Endothelial cell of umbilical vein (primary cell): ENCODE measurements at regions not wholly inside any gene's neighbourhood (a gene's known extent, or its start where the extent isn't known, plus 50 kb on each side); places are given as distances from the start of the nearest gene placed in this dataset.

Experiments
- BruUV-seq: library from RNA; stranded (reverse); fragments of 400-500 nt; replicated peaks from 2 replicates; lab custom pipeline; 2021; lab: Mats Ljungman, UMichigan
- CTCF ChIA-PET: fragments of 300-600, 350-600 bp; sonication (Branson Sonifier 250); formaldehyde crosslinking; loops from one replicate; lab custom pipeline; 2021; ENCODE audit warnings: antibody characterized with exemption, inconsistent platforms; lab: Charles Lee
- POLR2A ChIA-PET: fragments of 300-600, 350-600 bp; sonication (Branson Sonifier 250); formaldehyde crosslinking; loops from one replicate; lab custom pipeline; 2021; ENCODE audit warnings: antibody characterized with exemption, inconsistent platforms; lab: Charles Lee
- DNase-seq: peaks from one replicate; pipeline ENCODE4 v3.0.0-alpha.2; 2011; ENCODE audit warnings: low read depth, low spot score
- FAIRE-seq: peaks from 2 replicates; lab custom pipeline; 2011; peaks lifted over from hg19 to GRCh38; lab: Jason Lieb, UNC
- H2AFZ ChIP-seq: 2 replicates; pipeline ENCODE4 v1.6.0; 2012; ENCODE audit warnings: low read depth, low read length, control low read depth, inconsistent platforms
- H3K27ac ChIP-seq: 2 replicates; pipeline ENCODE4 v1.5.1; 2011; ENCODE audit warnings: low read depth, mild to moderate bottlenecking, control low read depth, low read length, moderate library complexity; ENCODE audit not compliant: insufficient read depth
- H3K27me3 ChIP-seq, 2 experiments: 2 replicates each; pipeline versions ENCODE4 v1.6.0 to v1.6.1; 2011; ENCODE audit warnings: low read length in 2 of 2, mixed read lengths in 1 of 2; ENCODE audit not compliant: control insufficient read depth in 2 of 2, insufficient read depth in 2 of 2
- H3K36me3 ChIP-seq, 2 experiments: 2 replicates in 1 of 2; 3 replicates in 1 of 2; pipeline ENCODE4 v1.5.1; 2011; ENCODE audit warnings: low read length in 2 of 2, mild to moderate bottlenecking in 1 of 2, moderate library complexity in 1 of 2; ENCODE audit not compliant: control insufficient read depth in 2 of 2, insufficient read depth in 2 of 2; ENCODE audit errors: extremely low read depth in 1 of 2
- H3K4me1 ChIP-seq: 3 replicates; pipeline ENCODE4 v1.5.1; 2011; ENCODE audit warnings: mild to moderate bottlenecking, low read length; ENCODE audit not compliant: control insufficient read depth, insufficient read depth; ENCODE audit errors: extremely low read depth
- H3K4me2 ChIP-seq: 2 replicates; pipeline ENCODE4 v1.6.1; 2011; ENCODE audit warnings: low read length, control low read depth, mixed read lengths; ENCODE audit not compliant: insufficient read depth
- H3K4me3 ChIP-seq, 3 experiments: fragments of 200-600 bp in 1 of 3; sonication (generic), shearing (Covaris generic) in 1 of 3; replicated peaks in 1 of 3; 2 replicates each; pipeline ENCODE4 v1.5.1; 2011 to 2016; ENCODE audit warnings: control low read depth in 3 of 3, low read length in 3 of 3, mild to moderate bottlenecking in 2 of 3, inconsistent platforms in 1 of 3, low read depth in 1 of 3, moderate library complexity in 1 of 3; ENCODE audit not compliant: insufficient read depth in 1 of 3
- H3K79me2 ChIP-seq: 2 replicates; pipeline ENCODE4 v1.6.0; 2012; ENCODE audit warnings: low read length, inconsistent platforms; ENCODE audit not compliant: control insufficient read depth, insufficient read depth
- H3K9ac ChIP-seq: replicated peaks from 2 replicates; pipeline ENCODE3; 2011; ENCODE audit warnings: low read length, control low read depth; ENCODE audit not compliant: insufficient read depth; ENCODE audit errors: extremely low read depth
- H3K9me1 ChIP-seq: replicated peaks from 3 replicates; pipeline ENCODE4 v1.6.0; 2011; ENCODE audit warnings: mild to moderate bottlenecking, low read length; ENCODE audit not compliant: control insufficient read depth, insufficient read depth; ENCODE audit errors: extremely low read depth
- H3K9me3 ChIP-seq: replicated peaks from 2 replicates; pipeline ENCODE4 v1.5.1; 2012; ENCODE audit warnings: low read length, inconsistent platforms; ENCODE audit not compliant: control insufficient read depth, insufficient read depth
- H4K20me1 ChIP-seq: replicated peaks from 2 replicates; pipeline ENCODE3; 2011; ENCODE audit warnings: mild to moderate bottlenecking, low read length; ENCODE audit not compliant: control insufficient read depth, insufficient read depth; ENCODE audit errors: extremely low read depth
- CTCF ChIP-seq, 2 donors: IDR thresholded peaks; 1 replicate in 1 of 2; 2 replicates in 1 of 2; pipeline ENCODE4 v1.5.1; 2011; ENCODE audit warnings: low read length in 2 of 2, mild to moderate bottlenecking in 2 of 2, moderate library complexity in 2 of 2, control low read depth in 1 of 2, inconsistent platforms in 1 of 2, low read depth in 1 of 2; ENCODE audit not compliant: insufficient read depth in 1 of 2; ENCODE audit errors: extremely low read depth in 1 of 2
- EZH2 ChIP-seq: IDR thresholded peaks from 2 replicates; pipeline ENCODE4 v1.6.1; 2012; ENCODE audit warnings: borderline replicate concordance, low read depth, mild to moderate bottlenecking, moderate library complexity, low read length, inconsistent platforms; ENCODE audit not compliant: severe bottlenecking
- FOS ChIP-seq: IDR thresholded peaks from 2 replicates; pipeline ENCODE4 v1.6.1; 2011; ENCODE audit warnings: mild to moderate bottlenecking, low read length, moderate library complexity, borderline replicate concordance; ENCODE audit not compliant: insufficient read depth
- GATA2 ChIP-seq: IDR thresholded peaks from 2 replicates; pipeline ENCODE4 v1.7.0; 2011; ENCODE audit warnings: low read depth, mild to moderate bottlenecking, moderate library complexity, mixed read lengths, low read length; ENCODE audit not compliant: insufficient read length, insufficient read depth
- JUN ChIP-seq: IDR thresholded peaks from 2 replicates; pipeline ENCODE4 v1.6.1; 2011; ENCODE audit warnings: borderline replicate concordance, low read depth; ENCODE audit not compliant: insufficient read length, insufficient read depth
- MAX ChIP-seq: IDR thresholded peaks from 2 replicates; pipeline ENCODE4 v1.6.1; 2011; ENCODE audit not compliant: insufficient read depth, insufficient read length
- MYC ChIP-seq: IDR thresholded peaks from one replicate; pipeline ENCODE4 v1.6.1; 2011; ENCODE audit warnings: mild to moderate bottlenecking, low read depth, low read length
- POLR2A ChIP-seq: IDR thresholded peaks from 2 replicates; pipeline ENCODE4 v1.6.1; 2012; ENCODE audit warnings: low read depth, mild to moderate bottlenecking, control low read depth, low read length
- POLR2AphosphoS5 ChIP-seq: IDR thresholded peaks from 2 replicates; pipeline ENCODE4 v1.6.1; 2012; ENCODE audit warnings: low read depth, mild to moderate bottlenecking, control low read depth, low read length, moderate library complexity; ENCODE audit not compliant: insufficient read depth
- dilution Hi-C: fragments of 300-500 bp; cut with MboI; formaldehyde crosslinking; loops from one replicate; pipeline ENCODE4 v1.15.0; 2019; ENCODE audit warnings: low sequenced_read_pairs; ENCODE audit not compliant: extremely low pct_ligation_motif_present
- intact Hi-C: fragments of 100-400 bp; cut with micrococcal nuclease; formaldehyde crosslinking; loops from one replicate; pipeline ENCODE4 v1.10.0; 2022

- POLR2A ChIA-PET, result no interaction called here
- Histone ChIP-seq H3K4me2 (no peak overlapping the region), H3K27ac (no peak overlapping the region), H3K27me3 (no peaks in the 10 kb centered on the region), H3K9me3 (no peaks in the 10 kb centered on the region), H3K9me1 (no peaks in the 10 kb centered on the region), H3K9ac (no peak overlapping the region), H3K79me2 (no peaks in the 10 kb centered on the region), H3K36me3 (no peaks in the 10 kb centered on the region), H2AFZ (no peak overlapping the region), H4K20me1 (no peaks in the 10 kb centered on the region), H3K4me1 (peaks cover 11% of the 10 kb centered on the region), H3K4me3 (no peak overlapping the region)
- CTCF ChIA-PET, result no interaction called here
- dilution Hi-C loops, result no loop called here
- TF ChIP-seq POLR2A, result no peak
- TF ChIP-seq POLR2AphosphoS5, result no peak
- no peak for TF ChIP-seq FOS
- no peak for TF ChIP-seq MAX
- TF ChIP-seq MYC, result no peak
- no peak for TF ChIP-seq EZH2
- TF ChIP-seq GATA2, result no peak
- TF ChIP-seq CTCF (IDR thresholded peaks at IDR 0.05; ENCODE audit: extremely low read depth in 1 of 2, insufficient read depth in 1 of 2, low read depth in 1 of 2, low read length in 2 of 2), result no peak
- no peak for TF ChIP-seq JUN
- no TSS peak for BruUV-seq
- no peak for DNase-seq
- no peak for FAIRE-seq
- intact Hi-C loops, result no loop called here
Measured at GRCh38 chr3:159080256-159080655, 278.4 kb downstream of the MFSD1 start.
